ENCODE measurements at regions not wholly inside any gene's neighbourhood (a gene's known extent, or its start where the extent isn't known, plus 50 kb on each side); places are given as distances from the start of the nearest gene placed in this dataset.

GRCh38 chr2:208927867-208928266, 496.0 kb upstream of the MAP2 start:
- no TSS peak for BruUV-seq (replicated peaks)
- H3K79me2 ChIP-seq (ENCODE audit: low read length), result no peaks in the 10 kb centered on the region
- H3K27me3 ChIP-seq (ENCODE audit: low read length), result no peaks in the 10 kb centered on the region
- ATAC-seq (no peak), DNase-seq (no peak)
- ChIA-PET POLR2A (ENCODE audit: unreplicated experiment) (no interaction called here), CTCF (no interaction called here)
- no peaks in the 10 kb centered on the region for H4K20me1 ChIP-seq (ENCODE audit: low read length)
- H3K4me1 ChIP-seq (ENCODE audit: insufficient read depth, low read length), result no peaks in the 10 kb centered on the region
- H3K9me3 ChIP-seq (ENCODE audit: low read length), result 0 out of 2 replicates have a peak, but pooled peaks cover 8% of the 10 kb centered on the region
- H3F3A ChIP-seq (ENCODE audit: low read length, unreplicated experiment), result no peaks in the 10 kb centered on the region
- H3K9ac ChIP-seq (ENCODE audit: low read length), result no peak overlapping the region
- no peak overlapping the region for H3K27ac ChIP-seq (ENCODE audit: low read length)
- H3K4me3 ChIP-seq (ENCODE audit: low read length), result no peak overlapping the region
- no peak overlapping the region for H2AFZ ChIP-seq (ENCODE audit: low read length)
- intact Hi-C loops (cut with micrococcal nuclease), result no loop called here
- no peak overlapping the region for H3K4me2 ChIP-seq (ENCODE audit: low read length)
- H3K9me2 ChIP-seq (replicated peaks; ENCODE audit: low read length), result no peaks in the 10 kb centered on the region
- no peaks in the 10 kb centered on the region for H3K36me3 ChIP-seq (ENCODE audit: low read depth, low read length)
- TF ChIP-seq EZH2phosphoT487 (IDR thresholded peaks at IDR 0.05; ENCODE audit: borderline replicate concordance, low read length) (no peak), CTCF (conservative IDR thresholded peaks at IDR 0.05; ENCODE audit: low read depth, low read length) (no peak), EZH2 (IDR thresholded peaks at IDR 0.05; ENCODE audit: low read length, unreplicated experiment) (no peak)

DNA sequence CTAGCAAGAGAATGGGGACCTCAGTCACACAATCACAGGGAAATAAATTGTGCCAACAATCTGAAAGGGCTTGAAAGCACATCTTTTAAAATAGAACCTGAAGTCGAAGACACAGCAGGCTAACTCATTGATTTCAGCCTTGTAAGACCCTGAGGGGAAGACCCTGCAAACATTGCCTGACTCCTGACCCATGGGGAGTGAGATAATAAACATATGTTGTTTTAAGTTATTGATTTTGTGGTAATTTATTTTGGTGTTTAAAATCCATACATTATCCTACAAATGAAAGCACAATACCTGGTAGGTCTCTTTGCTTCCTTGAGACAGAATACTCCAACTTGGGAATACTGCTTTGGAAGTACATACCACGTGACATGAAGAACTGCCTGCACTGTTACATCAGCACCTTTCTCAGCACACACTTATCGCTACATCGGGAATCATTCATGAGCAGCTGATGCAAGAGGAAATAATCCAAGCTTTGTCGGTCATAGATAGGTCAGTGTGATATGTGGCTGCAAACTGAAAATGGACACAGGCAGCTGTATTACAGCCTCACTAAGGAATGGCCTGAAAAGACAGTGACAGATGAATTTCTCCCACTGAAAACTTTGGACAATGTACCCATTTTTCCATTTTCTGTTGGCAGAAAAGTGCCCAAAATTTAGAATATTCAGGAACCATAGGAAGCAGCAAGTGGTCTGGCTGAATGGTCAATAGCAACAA, 494.5 kb upstream of the MAP2 start:
- Histone ChIP-seq H3K79me2 (ENCODE audit: low read length) (no peaks in the 10 kb centered on the region), H3K9ac (ENCODE audit: low read length) (no peak overlapping the region), H3F3A (ENCODE audit: low read length, unreplicated experiment) (no peaks in the 10 kb centered on the region), H3K9me3 (ENCODE audit: low read length) (0 out of 2 replicates have a peak, but pooled peaks cover 8% of the 10 kb centered on the region), H3K4me3 (ENCODE audit: low read length) (no peak overlapping the region), H3K27ac (ENCODE audit: low read length) (no peak overlapping the region), H3K36me3 (ENCODE audit: low read depth, low read length) (no peaks in the 10 kb centered on the region), H4K20me1 (ENCODE audit: low read length) (no peaks in the 10 kb centered on the region), H3K9me2 (replicated peaks; ENCODE audit: low read length) (no peaks in the 10 kb centered on the region), H2AFZ (ENCODE audit: low read length) (no peak overlapping the region), H3K4me1 (ENCODE audit: insufficient read depth, low read length) (no peaks in the 10 kb centered on the region), H3K27me3 (ENCODE audit: low read length) (no peaks in the 10 kb centered on the region), H3K4me2 (ENCODE audit: low read length) (no peak overlapping the region)
- DNase-seq (no peak), ATAC-seq (no peak)
- ChIA-PET CTCF (no interaction called here), POLR2A (ENCODE audit: unreplicated experiment) (no interaction called here)
- intact Hi-C loops (cut with micrococcal nuclease), result no loop called here
- TF ChIP-seq CTCF (conservative IDR thresholded peaks at IDR 0.05; ENCODE audit: low read depth, low read length) (no peak), EZH2 (IDR thresholded peaks at IDR 0.05; ENCODE audit: low read length, unreplicated experiment) (no peak), EZH2phosphoT487 (IDR thresholded peaks at IDR 0.05; ENCODE audit: borderline replicate concordance, low read length) (no peak)
- BruUV-seq (replicated peaks), result no TSS peak

GRCh38 chr2:208929894-208930427, 493.9 kb upstream of the MAP2 start:
- ChIA-PET CTCF (no interaction called here), POLR2A (ENCODE audit: unreplicated experiment) (no interaction called here)
- Histone ChIP-seq H2AFZ (ENCODE audit: low read length) (no peak overlapping the region), H3K27me3 (ENCODE audit: low read length) (no peaks in the 10 kb centered on the region), H3K4me2 (ENCODE audit: low read length) (no peak overlapping the region), H3K4me3 (ENCODE audit: low read length) (no peak overlapping the region), H3K36me3 (ENCODE audit: low read depth, low read length) (no peaks in the 10 kb centered on the region), H4K20me1 (ENCODE audit: low read length) (no peaks in the 10 kb centered on the region), H3K9ac (ENCODE audit: low read length) (no peak overlapping the region), H3K9me3 (ENCODE audit: low read length) (0 out of 2 replicates have a peak, but pooled peaks cover 8% of the 10 kb centered on the region), H3F3A (ENCODE audit: low read length, unreplicated experiment) (no peaks in the 10 kb centered on the region), H3K4me1 (ENCODE audit: insufficient read depth, low read length) (no peaks in the 10 kb centered on the region), H3K27ac (ENCODE audit: low read length) (no peak overlapping the region), H3K9me2 (replicated peaks; ENCODE audit: low read length) (no peaks in the 10 kb centered on the region), H3K79me2 (ENCODE audit: low read length) (no peaks in the 10 kb centered on the region)
- TF ChIP-seq EZH2phosphoT487 (IDR thresholded peaks at IDR 0.05; ENCODE audit: borderline replicate concordance, low read length), result no peak
- TF ChIP-seq CTCF (conservative IDR thresholded peaks at IDR 0.05; ENCODE audit: low read depth, low read length), result no peak
- no peak for TF ChIP-seq EZH2 (IDR thresholded peaks at IDR 0.05; ENCODE audit: low read length, unreplicated experiment)
- DNase-seq, result no peak
- intact Hi-C loops (cut with micrococcal nuclease), result no loop called here
- no peak for ATAC-seq
- no TSS peak for BruUV-seq (replicated peaks)

Data from PC-3 (cell line).